Mesenteric fat pad (tissue), 1 donor: ENCODE measurements at regions not wholly inside any gene's neighbourhood (a gene's known extent, or its start where the extent isn't known, plus 50 kb on each side); places are given as distances from the start of the nearest gene placed in this dataset.
"Not testable (repeated sequence)": the region's sequence is repeated elsewhere in the genome, so short reads cannot be mapped to it uniquely, and the experiment has no call there.

Source experiments
- DNase-seq: peaks from one replicate; pipeline ENCODE4 v3.0.0-alpha.2; 2020; ENCODE audit warnings: low spot score
- donor health status: DM: yes; HTN: yes; CAD: no.

DNA sequence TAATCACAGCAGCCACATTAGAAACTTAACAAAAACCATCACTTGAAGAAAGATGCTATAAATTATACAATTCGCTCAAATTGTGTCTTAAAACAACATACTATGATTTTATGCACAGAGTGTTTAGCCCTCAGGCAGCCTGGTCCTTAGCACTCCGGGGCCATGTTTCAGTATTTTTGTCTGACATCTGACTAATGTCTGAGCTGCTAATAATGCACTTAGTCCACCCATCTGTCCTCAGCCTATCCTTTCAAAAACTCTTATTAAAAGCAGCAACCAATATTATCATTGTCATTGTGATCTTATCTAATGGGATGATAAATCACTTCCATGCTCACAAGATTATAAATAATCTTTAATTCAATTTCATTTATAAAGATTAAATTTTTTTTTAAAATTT, 602.7 kb upstream of the FOXG1 start:
- DNase-seq, result no peak

DNA sequence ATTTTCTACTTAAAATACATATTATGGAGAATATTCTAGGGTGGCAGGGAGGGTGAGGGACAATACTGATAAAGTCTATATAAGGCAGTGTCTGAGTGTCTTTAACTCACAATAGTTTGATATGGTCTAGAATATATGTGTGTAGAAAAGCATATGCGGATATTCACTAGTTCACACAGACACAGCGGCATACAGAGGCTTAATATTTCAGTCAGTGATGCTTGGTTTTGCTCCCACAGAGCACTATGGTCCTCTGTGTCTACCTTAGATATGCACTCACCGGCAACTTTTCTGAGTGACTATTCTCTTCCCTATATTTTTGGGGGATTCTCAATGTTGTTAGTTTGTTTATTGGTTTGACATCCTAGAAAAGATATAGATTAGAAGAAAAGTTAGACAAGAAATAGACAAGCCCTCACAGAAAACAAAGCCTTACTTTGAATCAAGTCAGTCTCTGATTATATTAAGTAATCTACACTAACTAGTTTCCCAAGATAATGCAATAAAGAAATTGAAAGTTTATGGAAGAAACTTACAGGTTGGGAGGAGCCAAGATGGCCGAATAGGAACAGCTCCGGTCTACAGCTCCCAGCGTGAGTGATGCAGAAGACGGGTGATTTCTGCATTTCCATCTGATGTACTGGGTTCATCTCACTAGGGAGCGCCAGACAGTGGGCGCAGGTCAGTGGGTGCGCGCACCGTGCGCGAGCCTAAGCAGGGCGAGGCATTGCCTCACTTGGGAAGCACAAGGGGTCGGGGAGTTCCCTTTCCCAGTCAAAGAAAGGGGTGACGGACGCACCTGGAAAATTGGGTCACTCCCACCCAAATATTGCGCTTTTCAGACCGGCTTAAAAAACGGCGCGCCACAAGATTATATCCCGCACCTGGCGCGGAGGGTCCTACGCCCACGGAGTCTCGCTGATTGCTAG, 578.4 kb upstream of the FOXG1 start:
- not testable (repeated sequence) for DNase-seq

DNA sequence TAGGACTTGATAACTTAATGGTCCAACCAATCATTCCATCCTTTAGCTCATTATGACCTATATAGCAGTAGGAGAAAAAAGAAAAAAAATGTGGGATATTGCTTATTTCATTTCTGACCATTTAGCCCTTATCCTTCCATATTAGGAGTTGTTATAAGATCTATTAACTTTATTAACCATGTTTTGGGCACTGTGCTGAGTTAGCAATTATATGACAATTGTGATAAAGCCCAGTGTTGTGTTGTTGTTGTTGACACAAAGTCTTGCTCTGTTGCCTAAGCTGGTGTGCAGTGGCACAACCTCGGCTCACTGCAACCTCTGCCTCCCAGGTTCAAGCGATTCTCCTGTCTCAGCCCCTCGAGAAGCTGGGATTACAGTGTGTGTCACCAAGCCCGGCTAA, 569.7 kb upstream of the FOXG1 start:
- no peak for DNase-seq

DNA sequence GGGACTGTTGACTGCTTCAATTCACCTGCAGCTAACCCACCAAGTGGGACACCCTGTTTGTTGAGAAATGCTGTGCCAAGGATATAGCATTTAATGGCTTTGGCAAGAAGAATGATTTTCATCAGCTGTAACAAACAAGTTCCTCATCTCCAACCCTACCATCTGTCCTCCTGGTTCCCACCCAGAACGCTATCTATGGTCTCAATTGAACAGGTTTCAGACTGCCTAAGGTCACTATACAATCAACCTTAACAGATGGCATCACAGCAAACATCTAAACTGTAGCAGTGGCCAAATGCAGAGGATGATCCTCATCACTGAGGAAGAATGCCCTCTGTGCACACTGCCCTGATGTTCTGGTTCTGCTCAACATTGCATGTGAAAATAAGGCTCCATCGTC, 546.2 kb upstream of the FOXG1 start:
- DNase-seq, result no peak

DNA sequence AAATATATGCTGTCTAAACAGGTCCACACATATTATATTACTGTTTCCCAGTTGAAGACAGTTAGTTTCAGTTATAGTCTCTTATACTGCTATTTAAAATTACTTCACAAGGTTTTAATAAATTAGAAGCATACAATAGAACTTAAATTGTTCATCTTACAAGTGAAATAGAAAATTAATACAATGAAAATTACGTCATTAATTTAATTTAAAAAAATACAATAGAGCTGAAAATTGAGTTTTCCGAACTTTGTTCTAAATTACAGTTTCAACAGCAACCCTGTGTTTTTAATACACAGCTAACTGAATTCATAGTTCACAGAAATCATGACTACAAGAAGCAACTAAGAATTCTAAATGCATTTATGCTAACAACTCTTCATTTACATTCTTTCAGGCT, 525.7 kb upstream of the FOXG1 start:
- DNase-seq, result no peak

DNA sequence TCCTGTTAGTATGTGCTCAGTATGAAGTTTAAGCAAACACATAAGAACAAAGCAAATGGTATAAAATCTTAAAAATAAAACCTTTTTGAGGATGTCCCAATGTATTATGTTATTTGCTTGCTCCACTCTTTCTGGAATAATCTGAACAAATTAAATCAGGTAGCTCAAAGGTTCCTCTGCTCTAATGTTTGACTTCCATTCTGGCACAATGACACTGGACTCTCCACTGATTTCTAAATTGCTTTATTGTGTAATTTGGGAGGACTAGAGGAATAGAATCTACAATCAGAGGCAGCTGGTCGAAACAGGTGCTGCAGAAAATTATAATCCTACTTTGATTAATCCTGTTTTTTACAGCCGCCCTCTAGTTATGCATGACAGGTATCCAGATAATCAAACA, 523.7 kb upstream of the FOXG1 start:
- DNase-seq, result no peak

DNA sequence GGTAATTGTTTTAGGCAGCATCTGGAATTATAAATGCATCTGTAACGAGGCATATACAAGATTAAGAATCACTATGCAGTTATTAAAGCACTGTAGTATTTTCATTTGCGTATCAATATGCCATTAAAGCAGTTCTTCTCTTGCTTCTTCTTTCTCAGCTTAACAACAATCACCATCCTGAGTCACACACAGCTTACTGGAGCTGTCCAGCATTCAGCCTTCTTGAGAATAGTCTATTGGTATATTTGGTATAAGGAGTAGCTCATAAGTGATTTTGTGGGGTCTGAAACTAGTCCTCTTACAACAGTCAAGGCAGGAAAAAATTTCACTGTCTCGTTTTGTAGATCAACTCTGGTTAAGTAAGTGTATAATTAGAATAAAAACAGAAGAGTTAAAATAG, 523.0 kb upstream of the FOXG1 start:
- DNase-seq, result no peak

DNA sequence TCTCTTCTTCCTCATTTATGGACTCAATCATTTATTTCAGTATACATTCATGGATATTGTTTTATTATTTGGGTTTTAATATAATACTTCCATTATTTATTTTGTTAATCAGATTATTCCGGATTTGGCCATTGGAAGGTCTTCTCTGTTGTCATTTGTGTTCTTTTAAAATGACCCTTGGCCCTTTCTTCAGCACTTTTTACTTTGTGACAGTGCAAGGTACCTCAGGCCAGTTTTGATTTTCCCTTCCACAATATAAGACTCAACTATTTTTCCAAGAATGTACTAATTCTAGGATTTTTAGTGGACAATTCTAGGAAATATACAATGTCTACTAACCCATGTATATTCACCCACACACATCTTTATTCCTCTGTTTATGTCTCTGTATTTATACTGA, 521.4 kb upstream of the FOXG1 start:
- no peak for DNase-seq

DNA sequence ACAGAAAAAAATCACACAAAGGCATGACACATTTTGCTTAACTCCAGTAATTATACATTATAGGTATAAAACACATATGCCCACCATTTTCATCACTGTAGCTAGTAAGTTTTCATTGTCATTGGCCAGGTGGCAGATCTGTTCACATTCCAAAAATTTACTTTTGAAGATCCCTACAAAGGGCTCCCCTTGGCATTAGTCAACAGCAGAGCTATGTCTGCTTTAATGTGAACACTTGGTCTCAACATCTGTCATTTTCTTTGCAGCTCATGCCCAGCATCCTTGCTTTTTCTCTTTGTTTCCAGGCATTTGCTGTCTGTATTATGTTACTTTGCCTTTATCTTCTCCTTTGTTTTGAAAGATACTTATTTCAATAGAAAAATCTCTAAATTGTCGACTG, 519.1 kb upstream of the FOXG1 start:
- no peak for DNase-seq

DNA sequence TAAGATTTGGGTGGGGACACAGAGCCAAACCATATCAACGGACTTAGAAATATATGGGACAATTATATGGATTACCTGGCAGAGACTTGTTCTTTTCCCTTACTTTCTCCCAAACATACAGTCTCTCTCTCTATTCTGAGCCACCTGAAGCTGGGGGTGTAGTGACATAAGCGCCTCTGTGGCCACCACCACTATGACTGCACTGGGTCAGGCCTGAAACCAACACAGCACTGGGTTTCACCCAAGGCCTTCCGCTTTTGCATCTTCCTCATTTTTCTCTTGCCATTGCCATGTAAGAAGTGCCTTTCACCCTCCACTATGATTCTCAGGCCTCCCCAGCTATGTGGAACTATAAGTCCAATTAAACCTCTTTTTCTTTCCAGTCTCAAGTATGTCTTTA, 514.5 kb upstream of the FOXG1 start:
- DNase-seq, result not testable (repeated sequence)

DNA sequence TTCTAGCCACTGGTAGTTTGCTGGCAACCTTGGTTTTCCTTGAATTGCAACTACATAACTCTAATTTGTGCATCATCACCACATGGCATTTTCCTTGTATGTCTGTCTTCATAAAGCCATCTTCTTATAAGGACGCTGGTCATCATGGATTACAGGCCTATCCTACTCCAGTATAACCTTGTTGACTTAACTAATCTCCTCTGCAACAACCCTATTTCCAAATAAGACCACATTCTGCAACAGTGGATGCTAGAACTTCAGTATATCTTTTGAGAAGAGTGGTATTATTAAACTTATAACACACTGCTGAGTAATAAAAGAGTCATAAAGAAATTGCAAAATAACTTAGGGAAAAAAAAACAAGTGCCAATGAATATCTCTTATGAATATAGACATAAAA, 511.8 kb upstream of the FOXG1 start:
- no peak for DNase-seq

DNA sequence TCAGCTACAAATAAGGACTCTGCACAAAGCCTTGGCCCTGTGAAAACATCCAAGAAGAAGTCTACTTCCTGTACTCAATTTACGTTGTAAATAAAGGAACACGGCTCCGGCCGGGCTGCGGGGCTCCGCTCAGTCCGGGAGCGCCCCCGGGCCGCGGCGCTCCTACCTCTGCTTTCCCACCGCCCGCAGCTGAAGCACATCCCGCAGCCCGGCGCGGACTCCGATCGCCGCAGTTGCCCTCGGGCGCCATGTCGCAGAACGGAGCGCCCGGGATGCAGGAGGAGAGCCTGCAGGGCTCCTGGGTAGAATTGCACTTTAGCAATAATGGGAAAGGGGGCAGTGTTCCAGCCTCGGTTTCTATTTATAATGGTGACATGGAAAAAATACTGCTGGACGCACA, 502.3 kb upstream of the FOXG1 start:
- DNase-seq, result no peak

DNA sequence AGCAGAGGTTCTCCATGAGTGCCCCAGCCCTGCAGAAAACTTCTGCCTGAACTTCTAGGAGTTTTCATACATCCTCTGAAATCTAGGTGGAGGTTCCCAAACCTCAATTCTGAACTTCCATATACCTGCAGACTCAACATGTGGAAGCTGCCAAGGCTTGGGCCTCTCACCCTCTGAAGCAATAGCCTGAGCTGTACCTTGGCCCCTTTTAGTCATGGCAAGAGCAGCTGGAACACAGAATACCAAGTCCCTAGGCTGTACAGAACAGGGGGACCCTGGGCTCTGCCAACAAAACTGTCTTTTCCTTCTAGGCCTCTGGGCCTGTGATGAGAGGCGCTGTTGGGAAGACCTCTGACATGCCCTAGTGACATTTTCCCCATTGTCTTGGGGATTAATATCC, 494.3 kb upstream of the FOXG1 start:
- no peak for DNase-seq

DNA sequence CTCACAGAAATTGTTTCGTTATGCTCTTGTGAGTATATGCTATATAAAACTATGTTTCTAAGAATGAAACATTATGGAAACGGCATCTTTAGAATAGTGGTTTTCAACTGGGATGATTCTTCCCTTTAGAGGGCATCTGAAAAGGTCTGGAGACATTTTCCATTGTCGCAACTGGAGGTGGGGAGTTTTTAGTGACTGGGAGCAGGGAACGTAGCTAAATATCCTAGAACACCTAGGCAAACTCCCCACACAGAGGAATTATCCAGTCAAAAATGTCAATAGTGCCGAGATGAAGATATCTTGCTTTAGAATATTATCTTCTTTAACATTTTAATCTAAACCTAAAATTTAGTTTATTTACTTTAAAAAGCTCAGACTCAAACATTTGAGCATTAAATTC, 486.1 kb upstream of the FOXG1 start:
- DNase-seq, result no peak

DNA sequence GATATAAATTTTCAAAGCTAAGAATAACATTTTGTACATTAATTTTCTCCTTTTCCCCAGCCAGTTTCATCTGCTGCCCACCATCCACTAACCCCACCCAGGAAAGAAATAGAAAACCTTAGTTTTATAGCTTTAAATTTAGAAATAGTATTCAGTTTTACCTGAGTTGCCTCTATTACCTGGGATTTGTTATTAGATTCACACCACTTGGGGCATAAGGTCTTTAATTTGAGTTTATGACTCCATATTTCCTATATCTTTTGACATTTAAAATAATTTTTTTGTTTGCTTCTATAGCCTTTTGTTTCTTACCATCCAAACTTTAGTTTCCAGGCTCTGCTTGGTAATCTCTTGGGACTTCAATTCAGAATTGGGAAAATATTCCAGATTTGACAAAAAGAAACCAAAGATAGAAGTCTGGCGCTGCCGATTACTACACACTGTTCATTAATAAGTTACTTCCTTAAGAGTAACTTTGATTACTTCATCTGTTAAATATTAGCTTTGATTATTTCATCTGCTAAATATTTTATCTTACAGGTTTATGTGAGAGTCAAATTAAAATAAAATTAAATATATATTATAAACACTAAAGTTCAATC, 485.5 kb upstream of the FOXG1 start:
- no peak for DNase-seq

DNA sequence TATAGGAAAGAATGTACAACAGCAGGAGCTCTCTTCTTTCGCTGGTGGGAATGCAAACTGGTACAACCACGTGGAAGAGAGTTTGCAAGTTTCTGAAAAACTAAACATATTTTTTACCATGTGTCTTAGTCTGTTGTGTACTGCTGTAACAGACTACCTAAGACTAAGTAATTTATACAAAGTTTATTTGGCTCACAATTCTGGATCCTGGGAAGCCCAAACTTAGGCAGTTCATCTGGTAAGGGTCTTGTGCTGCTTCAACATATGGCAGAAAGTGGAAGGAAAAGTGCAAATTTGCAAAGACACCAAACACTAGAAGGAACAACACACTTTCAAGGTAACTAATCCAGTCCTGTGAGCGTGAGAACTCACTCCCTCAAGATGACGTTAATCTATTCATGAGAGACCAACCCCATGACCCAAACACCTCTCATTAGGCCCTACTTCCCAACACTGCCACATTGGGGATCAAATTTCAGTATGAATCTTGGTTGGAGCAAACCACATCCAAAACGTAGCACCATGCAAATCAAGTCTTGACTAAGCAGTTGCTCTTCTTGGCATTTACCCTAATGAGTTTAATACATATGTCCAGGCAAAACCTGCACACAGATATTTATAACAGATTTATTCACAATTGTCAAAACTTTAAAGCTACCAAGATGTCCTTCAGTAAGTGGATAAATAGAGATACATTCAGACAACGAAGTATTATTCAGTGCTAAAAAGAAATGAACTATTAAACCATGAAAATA, 481.9 kb upstream of the FOXG1 start:
- no peak for DNase-seq

DNA sequence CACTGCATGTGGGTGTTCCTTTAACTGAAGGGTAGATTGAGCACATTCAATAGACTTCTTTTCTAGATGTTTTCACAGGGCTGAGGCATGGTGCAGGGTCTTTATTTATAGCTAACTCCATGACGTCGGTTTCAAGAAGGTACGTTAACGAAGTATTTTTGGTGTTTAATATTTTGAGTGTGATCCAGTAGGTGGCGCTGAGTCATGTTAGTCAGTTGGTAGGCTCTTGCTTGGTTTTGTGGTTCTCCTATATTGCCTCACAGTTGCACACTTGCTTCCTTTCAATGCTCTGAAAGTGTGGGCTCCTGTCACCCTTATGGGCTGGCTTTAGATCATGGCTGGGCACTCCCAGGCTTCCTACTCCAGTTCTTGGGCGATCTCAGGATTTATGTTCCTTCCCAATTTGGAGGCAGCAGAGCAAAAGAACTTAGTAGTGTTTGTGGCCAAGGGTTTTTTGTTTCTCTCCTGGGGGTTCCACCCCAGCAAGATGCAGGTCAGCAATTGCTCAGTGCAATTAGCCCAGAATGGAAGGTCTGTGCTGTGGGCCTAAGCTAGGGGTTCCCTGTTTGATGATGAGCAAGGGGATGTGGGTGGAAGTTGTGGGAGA, 471.6 kb upstream of the FOXG1 start:
- no peak for DNase-seq

DNA sequence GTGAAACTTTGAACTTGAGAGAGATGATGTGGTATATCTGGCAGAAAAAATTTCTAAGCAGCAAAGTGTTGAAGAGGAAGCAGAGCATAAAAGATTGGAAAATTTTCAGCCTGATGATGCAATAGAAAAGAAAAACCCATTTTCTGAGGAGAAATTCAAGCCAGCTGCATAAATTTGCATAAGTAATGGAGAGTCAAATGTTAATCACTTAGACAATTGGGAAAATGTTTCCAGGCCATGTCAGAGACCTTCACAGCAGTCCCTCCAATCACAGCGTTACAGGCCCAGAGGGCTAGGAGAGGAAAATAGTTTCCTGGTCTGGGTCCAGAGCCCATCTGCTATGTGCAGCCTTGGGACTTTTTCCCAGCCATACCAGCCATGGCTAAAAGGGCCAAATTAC, 469.0 kb upstream of the FOXG1 start:
- DNase-seq, result no peak

DNA sequence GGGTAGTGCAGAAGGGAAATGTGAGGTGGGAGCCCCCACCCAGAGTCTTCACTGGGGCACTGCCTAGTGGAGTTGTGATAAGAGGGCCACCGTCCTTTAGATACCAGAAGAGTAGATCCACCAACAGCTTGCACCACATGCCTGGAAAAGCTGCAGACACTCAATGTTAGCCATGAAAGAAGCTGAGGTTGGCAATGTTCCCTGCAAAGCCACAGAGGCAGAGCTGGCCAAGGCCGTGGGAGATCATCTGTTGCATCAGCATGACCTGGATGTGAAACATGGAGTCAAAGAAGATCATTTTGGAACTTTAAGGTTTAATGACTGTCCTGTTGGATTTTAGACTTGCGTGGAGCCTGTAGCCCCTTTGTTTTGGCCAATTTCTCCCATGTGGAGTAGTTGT, 468.4 kb upstream of the FOXG1 start:
- DNase-seq, result no peak

DNA sequence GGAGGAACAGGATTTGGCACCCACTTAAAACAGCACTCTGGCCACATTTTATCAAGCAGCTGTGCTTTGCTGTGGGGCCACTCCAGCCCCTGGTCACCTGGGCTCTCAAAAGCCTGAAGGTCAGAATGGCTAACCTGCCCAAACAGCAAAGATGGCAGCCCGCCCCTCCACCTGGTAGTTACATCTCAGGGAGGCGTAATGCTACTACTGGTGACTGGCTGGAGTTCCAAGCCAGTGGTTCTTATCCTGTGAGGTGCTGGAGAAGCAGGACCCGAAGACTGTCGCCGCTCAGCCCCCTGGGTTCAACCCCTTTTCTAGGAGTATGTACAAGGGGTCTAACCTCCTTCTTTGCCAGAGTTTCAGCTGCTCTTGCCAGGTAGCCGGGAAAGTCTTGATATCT, 467.4 kb upstream of the FOXG1 start:
- no peak for DNase-seq

DNA sequence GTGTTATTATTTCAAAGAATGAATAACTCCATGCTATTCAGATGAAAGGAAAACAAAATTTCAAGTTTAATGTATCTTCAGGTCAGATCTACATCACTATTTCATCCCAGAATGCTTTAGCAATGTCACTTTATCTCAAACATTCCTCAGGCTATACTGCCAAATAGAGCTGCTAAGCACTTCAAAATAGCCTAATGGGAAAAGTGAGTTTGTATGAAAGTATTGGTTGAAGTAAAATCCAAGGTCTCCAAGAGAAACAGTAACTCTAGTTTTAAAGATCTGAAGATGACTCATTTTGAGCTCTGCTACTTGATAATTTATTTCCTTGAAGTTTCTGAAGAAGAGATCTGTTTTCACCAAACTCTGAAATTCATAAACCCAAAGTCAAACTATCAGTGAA, 466.2 kb upstream of the FOXG1 start:
- DNase-seq, result no peak

DNA sequence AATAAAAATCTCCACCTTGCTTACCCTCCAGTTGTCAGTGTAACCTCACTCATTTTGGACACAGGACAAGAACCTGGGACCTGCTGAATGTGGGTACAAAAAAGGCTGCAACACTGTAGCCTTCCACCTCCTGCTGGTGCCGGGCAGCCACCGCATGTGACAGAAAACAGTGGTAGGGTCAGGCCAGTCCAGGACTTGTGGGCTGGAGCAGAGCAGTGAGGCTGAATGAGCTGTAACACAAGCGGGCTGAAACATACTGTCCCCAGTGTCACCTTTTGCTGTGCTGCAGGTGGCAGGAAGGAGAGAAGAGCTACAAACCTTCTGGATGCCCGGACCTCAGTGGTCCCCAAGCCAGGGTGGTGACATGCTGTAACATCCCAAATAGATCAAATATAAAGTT, 465.4 kb upstream of the FOXG1 start:
- no peak for DNase-seq
